Astrocyte of the cerebellum (primary cell): ENCODE measurements at regions not wholly inside any gene's neighbourhood (a gene's known extent, or its start where the extent isn't known, plus 50 kb on each side); places are given as distances from the start of the nearest gene placed in this dataset.
"Not testable (repeated sequence)": the region's sequence is repeated elsewhere in the genome, so short reads cannot be mapped to it uniquely, and the experiment has no call there.

ENCODE experiments used
- DNase-seq: peaks from one replicate; pipeline ENCODE4 v3.0.0-alpha.2; 2011; ENCODE audit warnings: low read depth
- H3K4me3 ChIP-seq: 2 replicates; pipeline ENCODE4 v1.5.1; 2011; ENCODE audit warnings: mild to moderate bottlenecking, low read depth, low read length, moderate library complexity
- CTCF ChIP-seq: IDR thresholded peaks from 2 replicates; pipeline ENCODE4 v1.5.1; 2012; ENCODE audit warnings: low read length, low read depth, moderate library complexity, mild to moderate bottlenecking; ENCODE audit errors: missing control alignments
- in situ Hi-C: cut with HindIII; loops from 2 replicates; pipeline ENCODE4 v1.10.0; 2017; ENCODE audit warnings: low sequenced_read_pairs

- no peak for TF ChIP-seq CTCF
- no peak overlapping the region for H3K4me3 ChIP-seq
- DNase-seq: no peak
- in situ Hi-C loops: no loop called here
Measured at GRCh38 chr10:3639546-3639945, 145.5 kb downstream of the KLF6 start.

- in situ Hi-C loops: no loop called here
- TF ChIP-seq CTCF: no peak
- peak; percentile 34 for DNase-seq
- no peak overlapping the region for H3K4me3 ChIP-seq
Measured at GRCh38 chr10:3636356-3637181, 148.4 kb downstream of the KLF6 start.

DNA sequence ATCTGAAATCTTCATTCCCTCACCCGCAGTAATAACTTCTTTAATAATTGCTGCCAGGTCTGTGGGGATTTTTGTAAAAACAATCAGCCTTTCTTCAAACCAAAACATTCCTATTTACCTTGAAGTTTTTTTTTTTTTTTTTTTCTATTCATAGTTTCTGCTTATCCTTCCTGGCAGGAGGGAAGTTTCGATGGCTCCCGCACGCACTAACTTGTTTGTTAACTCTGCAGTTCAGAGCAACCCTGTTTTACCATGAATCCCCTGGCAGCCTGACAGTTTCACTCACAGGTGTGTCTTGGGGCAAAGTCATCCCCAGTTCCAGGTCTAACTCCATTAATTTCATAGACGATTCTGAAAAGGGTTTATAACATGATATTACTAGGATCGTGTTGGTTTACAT is 149.3 kb downstream of the KLF6 start:
- in situ Hi-C loops: no loop called here
- no peak for TF ChIP-seq CTCF
- DNase-seq: no peak

DNA sequence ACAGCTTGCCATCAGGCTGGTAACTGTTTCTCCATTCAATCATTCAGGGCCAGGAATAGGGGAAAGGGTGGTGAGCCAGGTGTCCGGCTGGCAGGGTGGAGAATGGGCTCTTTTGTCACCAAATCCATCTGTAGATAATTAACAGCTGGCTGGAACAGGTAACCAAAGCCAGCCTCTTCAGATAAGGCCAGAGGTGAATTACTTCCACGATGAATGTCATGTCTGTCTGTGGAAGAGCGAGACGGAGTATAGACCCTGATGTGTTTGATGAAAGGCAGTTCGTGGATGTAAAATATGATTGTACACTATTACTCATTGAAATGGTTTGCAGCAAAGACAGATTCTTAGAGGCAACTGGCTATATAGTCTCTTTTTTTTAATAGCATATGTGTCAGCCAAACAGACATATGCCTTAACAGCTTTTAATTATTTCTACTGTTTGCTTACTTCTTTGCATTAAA is 149.8 kb downstream of the KLF6 start:
- in situ Hi-C loops: no loop called here

More for the DNA sequence above, 149.3 kb downstream of the KLF6 start:
- no peak overlapping the region for H3K4me3 ChIP-seq

DNA sequence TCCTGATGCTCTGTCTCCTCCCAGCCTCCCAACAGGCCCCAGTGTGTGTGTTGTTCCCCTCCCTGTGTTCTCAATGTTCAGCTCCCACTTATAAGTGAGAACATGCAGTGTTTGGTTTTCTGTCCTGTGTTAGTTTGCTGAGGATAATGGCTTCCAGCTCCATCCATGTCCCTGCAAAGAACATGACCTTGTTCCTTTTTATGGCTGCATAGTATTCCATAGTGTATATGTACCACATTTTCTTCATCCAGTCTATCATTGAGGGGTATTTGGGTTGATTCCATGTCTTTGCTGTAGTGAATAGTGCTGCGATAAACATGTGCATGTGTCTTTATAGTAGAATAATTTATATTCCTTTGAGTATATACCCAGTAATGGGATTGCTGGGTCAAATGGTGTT is 150.4 kb downstream of the KLF6 start:
- in situ Hi-C loops, H3K4me3 ChIP-seq, DNase-seq: not testable (repeated sequence)

More for the DNA sequence above, 149.8 kb downstream of the KLF6 start:
- H3K4me3 ChIP-seq: no peak overlapping the region
- DNase-seq: no peak
- TF ChIP-seq CTCF: no peak

DNA sequence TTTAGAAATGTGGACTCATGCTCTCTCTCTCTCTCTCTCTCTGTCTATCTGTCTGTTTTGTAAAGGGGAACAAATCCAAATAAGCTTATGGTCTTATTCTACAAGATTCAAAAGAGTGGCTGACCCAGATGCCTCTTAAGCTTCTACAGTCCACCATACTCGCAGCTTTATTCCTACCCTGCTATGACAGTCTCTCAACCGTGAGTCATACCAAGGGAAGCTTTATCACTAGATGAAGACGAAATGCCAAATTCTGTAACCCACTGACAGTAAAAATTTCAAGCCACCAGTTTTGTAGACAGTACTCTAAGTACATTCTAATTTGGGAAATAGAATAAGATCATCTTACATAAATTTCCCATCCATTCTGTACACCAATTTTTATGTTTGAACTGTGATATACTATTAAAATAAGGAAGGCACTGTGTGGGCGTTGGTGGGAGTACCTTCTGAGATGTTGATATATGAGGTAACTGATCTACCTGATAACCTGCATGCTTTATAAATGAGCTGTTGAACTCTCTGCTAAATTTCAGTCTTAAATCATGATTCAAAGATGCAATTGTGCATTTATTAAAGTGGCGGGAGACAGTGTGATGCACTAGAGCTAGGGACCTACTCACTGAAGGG is 153.2 kb downstream of the KLF6 start:
- in situ Hi-C loops: no loop called here

More for the DNA sequence above, 153.2 kb downstream of the KLF6 start:
- no peak for TF ChIP-seq CTCF
- H3K4me3 ChIP-seq: no peak overlapping the region
- no peak for DNase-seq
